CD4-positive, alpha-beta T cell treated with Interleukin-4 for 1 hour (primary cell): ENCODE measurements at regions not wholly inside any gene's neighbourhood (a gene's known extent, or its start where the extent isn't known, plus 50 kb on each side); places are given as distances from the start of the nearest gene placed in this dataset.
"Not testable (repeated sequence)": the region's sequence is repeated elsewhere in the genome, so short reads cannot be mapped to it uniquely, and the experiment has no call there.

ENCODE experiments used
- DNase-seq, 2 donors: peaks; one replicate each; pipeline ENCODE4 v3.0.0-alpha.2; 2020 to 2022

DNA sequence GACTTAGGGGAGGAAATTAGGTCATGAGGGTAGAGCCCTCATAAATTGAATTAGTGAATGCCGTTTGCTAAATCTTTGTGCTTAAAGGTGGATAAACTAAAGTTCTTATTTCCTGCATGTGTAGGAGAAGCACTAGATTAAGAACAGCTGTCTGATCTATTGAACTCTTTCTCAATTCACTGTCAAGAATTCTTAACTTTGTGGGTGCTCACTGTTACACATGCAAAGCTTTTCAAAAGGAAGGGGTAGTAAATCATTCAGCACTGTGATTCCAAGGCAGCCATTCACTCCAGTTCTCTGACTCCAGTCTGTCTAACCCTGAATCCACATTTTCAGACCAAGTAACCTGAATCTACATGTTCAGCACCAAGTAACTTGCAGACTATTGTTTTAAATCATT lies 1520.1 kb downstream of the PCDH18 start:
- DNase-seq, result no peak

DNA sequence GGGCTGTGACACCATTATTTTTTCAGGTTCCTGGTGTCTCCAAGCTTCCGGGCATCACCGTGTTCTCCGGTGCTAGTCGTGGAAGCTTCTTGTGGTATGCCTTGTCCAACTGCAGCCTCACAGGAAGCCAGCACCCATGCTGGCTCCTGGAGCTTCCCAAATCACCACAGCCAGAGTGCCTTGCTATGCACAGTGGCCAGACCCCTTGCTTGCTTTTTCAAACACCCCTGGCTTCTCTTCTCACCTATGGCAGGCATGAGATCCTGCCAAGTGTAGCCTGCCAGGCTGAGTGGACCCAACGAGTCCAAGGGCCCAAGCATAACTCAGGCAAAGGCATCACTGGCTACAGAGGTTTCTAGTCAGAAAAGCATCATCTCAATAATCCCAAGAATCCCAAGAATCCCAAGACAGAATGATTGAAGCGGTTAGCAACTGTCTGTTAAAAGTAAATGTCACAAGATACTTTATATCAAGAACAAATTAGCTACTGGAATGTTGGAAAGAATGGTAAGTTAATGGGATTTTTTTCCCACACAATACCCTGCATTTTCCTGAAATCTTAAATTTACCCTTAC lies 1522.9 kb downstream of the PCDH18 start:
- DNase-seq, result no peak

DNA sequence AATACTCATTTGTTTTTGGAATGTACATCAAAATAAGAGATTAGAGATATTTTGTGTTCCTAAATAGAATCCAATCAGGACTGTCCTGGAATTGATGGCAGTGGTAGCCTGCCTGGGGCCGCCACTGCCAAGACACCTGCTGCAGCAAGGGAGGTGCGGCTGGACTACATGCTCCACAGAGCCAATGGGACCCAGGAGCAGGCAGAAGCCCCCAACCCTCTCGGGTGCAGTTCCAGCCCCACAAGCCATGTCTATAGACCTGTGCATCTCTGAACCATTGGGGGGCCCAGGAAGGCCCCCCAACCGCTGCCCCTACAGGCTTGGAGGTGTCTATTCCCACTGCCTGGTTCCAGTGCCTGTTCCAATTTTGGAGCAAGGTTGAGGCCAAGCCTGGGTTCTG lies 1524.3 kb downstream of the PCDH18 start:
- no peak for DNase-seq

DNA sequence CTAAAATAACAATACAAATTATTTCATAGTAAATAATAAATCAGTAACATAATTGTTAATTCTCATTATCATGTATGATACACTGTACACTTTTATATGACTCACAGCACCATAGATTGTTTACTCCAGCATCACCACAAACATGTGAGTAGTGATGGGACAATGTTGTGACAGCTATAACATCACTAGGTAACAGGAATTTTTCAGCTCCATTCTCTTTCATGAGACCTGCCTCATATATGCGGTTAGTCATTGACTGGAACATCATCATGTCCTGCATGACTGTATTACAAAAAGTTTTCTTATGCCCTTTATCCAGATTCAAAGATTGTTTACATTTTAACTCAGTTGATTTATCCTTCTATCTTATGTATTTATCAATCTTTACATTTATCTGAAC lies 1530.0 kb downstream of the PCDH18 start:
- no peak for DNase-seq

- no peak for DNase-seq
These were observed 1530.5 kb downstream of the PCDH18 start for GRCh38 chr4:136001791-136002190.

DNA sequence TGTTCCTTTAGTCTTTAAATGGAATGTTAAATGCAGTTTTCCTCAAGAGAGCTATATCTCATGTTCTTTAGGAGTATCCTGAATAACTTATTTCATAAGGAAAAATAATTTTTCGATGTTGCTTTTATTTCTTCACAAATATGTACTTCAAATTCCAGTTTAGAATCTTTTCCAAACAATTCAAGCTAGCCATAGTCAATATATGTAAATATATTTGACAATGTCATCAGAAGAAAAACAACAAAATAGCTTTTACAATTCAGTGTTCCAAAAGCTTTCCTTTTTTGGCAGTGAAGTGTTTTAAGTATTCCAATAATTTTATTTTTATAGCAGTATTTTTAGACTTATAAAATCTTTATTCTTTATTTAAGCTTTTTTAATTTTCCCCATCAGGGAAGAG lies 1532.0 kb downstream of the PCDH18 start:
- no peak for DNase-seq

- DNase-seq, result no peak
These were observed 1537.9 kb downstream of the PCDH18 start for GRCh38 chr4:135994360-135994759.

- no peak for DNase-seq
These were observed 1555.4 kb downstream of the PCDH18 start for GRCh38 chr4:135976860-135977259.

- no peak for DNase-seq
These were observed 1565.4 kb downstream of the PCDH18 start for GRCh38 chr4:135966936-135967335.

DNA sequence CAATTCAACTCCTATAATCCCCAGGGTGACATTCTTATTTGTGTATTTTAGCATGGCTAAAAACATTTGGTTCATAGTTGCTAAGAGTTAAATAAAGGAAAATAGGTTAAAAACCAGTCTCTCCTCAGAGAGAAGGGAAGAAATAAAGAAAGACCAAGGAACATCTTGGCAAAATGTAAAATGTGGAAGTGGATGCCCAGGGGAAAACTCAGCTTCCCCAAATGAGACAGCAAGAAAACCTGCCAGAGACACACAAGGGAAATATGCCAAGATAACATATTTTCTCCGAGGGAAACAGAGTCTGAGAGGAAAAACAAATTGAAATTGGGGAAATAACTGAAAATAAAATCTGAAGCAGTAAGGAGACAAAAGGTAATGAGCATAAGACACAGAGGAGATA lies 1569.3 kb downstream of the PCDH18 start:
- DNase-seq, result no peak

GRCh38 chr4:135949931-135950330 lies 1582.4 kb downstream of the PCDH18 start:
- DNase-seq, result no peak

GRCh38 chr4:135948797-135949196 lies 1583.5 kb downstream of the PCDH18 start:
- DNase-seq, result no peak

DNA sequence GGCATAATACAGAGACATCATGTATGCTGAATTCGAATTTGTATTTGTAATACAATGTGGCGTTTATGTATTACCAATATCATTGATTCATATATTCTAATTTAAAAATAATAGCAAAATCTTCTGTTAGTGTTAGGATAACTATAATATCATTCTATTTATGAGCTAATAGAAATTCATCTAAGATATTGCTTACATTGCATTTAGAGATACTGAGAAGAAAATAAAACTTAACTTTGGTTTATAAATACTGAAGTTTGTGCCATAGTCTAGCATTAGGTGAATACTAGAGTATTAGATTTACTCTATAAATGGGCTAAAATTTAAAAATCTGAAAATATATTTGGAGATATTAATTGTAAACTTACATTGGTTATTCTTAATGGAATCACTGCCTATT lies 1590.6 kb downstream of the PCDH18 start:
- no peak for DNase-seq

DNA sequence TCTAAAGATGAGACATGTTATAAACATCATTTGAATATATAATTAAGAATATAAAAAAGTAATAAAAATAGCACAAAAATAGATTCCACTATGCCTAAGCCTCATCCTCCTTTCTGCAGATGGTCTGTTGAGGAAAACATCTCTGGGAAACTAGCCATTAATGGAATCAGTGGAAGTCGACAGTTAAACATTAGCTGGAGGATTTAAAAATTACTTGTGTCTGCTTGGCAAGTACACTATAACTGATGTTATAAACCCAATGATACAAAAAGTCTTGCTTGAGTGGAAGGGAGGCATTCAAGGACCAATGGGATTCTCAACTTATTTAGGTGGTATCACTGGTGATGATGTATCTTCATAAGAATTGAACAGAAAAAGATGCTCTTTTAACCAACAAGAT lies 1598.3 kb downstream of the PCDH18 start:
- DNase-seq, result no peak

DNA sequence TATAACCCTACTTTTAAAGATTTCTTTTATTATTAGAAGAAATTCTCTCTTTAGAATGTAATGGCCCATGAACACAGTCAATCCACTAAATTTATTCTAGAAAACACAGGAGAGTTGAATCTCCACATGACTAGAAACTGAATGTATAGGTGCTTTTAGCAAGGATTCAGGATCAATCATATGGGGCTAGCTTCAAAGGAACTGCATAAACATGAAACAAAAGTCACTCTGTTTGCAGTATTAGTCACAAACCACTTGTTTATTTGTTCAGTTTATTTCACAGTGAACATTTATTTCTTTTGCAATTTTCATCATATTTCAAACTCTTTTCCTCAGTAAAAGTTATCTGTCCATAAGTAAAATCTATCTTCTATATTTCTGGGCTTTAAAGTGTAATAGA lies 1604.6 kb downstream of the PCDH18 start:
- DNase-seq, result no peak

DNA sequence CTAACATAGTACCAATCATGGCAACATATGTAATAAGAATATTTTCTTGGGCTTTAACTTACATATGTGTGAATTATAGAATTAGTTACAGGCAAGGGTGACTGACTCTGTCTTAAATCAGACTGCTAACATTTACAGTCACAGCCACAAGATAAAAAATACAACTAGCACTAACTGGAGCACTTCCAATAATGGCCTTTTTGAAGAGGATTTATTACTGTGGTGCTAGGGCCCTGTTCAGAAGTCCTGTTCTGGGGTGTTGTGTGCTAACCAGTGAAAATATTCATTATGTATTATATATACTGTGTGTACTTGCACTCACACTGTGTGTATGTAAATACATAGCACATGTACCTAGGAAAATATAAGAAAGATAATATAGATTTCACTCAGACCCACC lies 1611.2 kb downstream of the PCDH18 start:
- DNase-seq, result no peak

DNA sequence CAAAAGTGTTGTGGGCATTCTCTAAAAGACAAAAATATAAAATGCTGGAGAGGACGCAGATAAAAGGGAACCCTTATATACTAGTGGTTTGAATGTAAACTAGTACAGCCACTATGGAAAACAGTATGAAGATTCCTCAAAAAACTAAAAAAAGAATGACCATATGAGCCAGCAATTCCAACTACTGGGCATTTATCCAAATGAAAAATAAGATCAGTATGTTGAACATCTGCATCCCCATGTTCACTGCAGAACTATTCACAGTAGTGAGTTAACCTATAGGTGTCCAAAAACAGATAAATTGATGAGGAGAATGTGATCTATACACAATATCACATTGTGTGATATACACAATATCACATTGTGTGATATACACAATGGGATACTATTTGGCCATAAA lies 1615.3 kb downstream of the PCDH18 start:
- DNase-seq, result no peak

- DNase-seq, result no peak
These were observed 1631.3 kb downstream of the PCDH18 start for GRCh38 chr4:135900956-135901355.

DNA sequence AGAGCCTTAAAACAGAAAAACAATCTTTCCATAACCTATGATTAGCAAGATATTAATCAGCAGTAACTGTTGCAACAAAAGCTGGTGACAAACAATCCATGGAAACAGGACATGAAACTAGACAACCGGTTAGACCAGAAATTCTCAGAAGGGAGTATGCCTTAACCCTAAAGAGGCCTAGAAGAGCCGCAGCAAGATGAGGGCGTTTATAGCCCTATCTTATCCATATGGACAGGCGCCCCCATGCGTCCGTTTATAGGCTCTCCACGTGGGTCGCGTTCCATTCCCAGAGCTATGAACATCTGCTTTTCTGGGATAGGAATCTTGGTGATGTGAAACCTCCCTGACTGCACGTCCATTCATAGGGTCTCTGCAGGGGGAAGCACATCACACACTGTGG lies 1662.7 kb upstream of the PABPC4L start:
- DNase-seq, result not testable (repeated sequence)

- DNase-seq, result no peak
These were observed 1639.2 kb upstream of the PABPC4L start for GRCh38 chr4:135840781-135841180.

GRCh38 chr4:135839712-135840111 lies 1638.1 kb upstream of the PABPC4L start:
- DNase-seq, result no peak

DNA sequence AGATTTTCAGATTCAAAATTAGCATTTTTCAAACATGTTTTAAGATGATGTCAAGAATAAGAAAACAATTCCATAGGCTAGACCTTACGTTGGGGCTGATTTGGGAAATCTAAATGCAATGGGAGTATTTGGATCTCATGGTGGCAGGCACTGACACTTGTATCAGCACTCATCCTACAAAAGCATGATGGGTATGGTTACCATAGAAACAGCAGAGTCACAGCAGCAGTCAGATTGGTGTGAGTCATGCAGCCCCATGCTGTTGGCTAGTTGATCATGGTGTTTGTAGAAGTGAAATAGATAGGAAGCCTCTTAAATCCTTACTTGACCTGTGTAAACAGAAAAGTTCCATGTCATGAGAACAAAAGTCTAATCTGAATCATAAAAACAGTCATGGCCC lies 1637.3 kb upstream of the PABPC4L start:
- no peak for DNase-seq

GRCh38 chr4:135834471-135834870 lies 1632.9 kb upstream of the PABPC4L start:
- DNase-seq, result no peak

- no peak for DNase-seq
These were observed 1631.9 kb upstream of the PABPC4L start for GRCh38 chr4:135833529-135833928.

GRCh38 chr4:135824759-135825296 lies 1623.2 kb upstream of the PABPC4L start:
- no peak for DNase-seq

- no peak for DNase-seq
These were observed 1603.2 kb upstream of the PABPC4L start for GRCh38 chr4:135804785-135805184.
